ENCODE measurements at regions not wholly inside any gene's neighbourhood (a gene's known extent, or its start where the extent isn't known, plus 50 kb on each side); places are given as distances from the start of the nearest gene placed in this dataset.

- DNase-seq: no peak
Measured at GRCh38 chr11:25990406-25990805, 341.5 kb upstream of the ANO3 start.

- no peak for DNase-seq
Measured at GRCh38 chr11:25991476-25991875, 340.5 kb upstream of the ANO3 start.

- DNase-seq: no peak
Measured at GRCh38 chr11:25992294-25992693, 339.6 kb upstream of the ANO3 start.

GRCh38 chr11:25993016-25993415 is 338.9 kb upstream of the ANO3 start:
- no peak for DNase-seq

GRCh38 chr11:26011474-26011873 is 320.5 kb upstream of the ANO3 start:
- DNase-seq: no peak

- DNase-seq: peak; percentile 1
Measured at GRCh38 chr11:26014456-26015115, 317.3 kb upstream of the ANO3 start.

- DNase-seq: no peak
Measured at GRCh38 chr11:26017322-26017860, 314.5 kb upstream of the ANO3 start.

GRCh38 chr11:26017903-26018302 is 314.0 kb upstream of the ANO3 start:
- no peak for DNase-seq

- DNase-seq: no peak
Measured at GRCh38 chr11:26018336-26018735, 313.6 kb upstream of the ANO3 start.

- no peak for DNase-seq
Measured at GRCh38 chr11:26019386-26019785, 312.5 kb upstream of the ANO3 start.

- DNase-seq: no peak
Measured at GRCh38 chr11:26021017-26021416, 310.9 kb upstream of the ANO3 start.

GRCh38 chr11:26023057-26023456 is 308.9 kb upstream of the ANO3 start:
- DNase-seq: no peak

- DNase-seq: peak; percentile 51
Measured at GRCh38 chr11:26025676-26026075, 306.3 kb upstream of the ANO3 start.

- DNase-seq: no peak
Measured at GRCh38 chr11:26026078-26026477, 305.9 kb upstream of the ANO3 start.

GRCh38 chr11:26027887-26028286 is 304.0 kb upstream of the ANO3 start:
- DNase-seq: no peak

- DNase-seq: peak; percentile 60
Measured at GRCh38 chr11:26028393-26028911, 303.5 kb upstream of the ANO3 start.

GRCh38 chr11:26030399-26030798 is 301.5 kb upstream of the ANO3 start:
- no peak for DNase-seq

GRCh38 chr11:26032241-26032640 is 299.7 kb upstream of the ANO3 start:
- no peak for DNase-seq

- DNase-seq: no peak
Measured at GRCh38 chr11:26035696-26036095, 296.2 kb upstream of the ANO3 start.

- DNase-seq: no peak
Measured at GRCh38 chr11:26037716-26038115, 294.2 kb upstream of the ANO3 start.

- no peak for DNase-seq
Measured at GRCh38 chr11:26040339-26040738, 291.6 kb upstream of the ANO3 start.

- no peak for DNase-seq
Measured at GRCh38 chr11:26042113-26042512, 289.8 kb upstream of the ANO3 start.

- no peak for DNase-seq
Measured at GRCh38 chr11:26043665-26044064, 288.3 kb upstream of the ANO3 start.

GRCh38 chr11:26044389-26044788 is 287.5 kb upstream of the ANO3 start:
- DNase-seq: no peak

- no peak for DNase-seq
Measured at GRCh38 chr11:26045082-26045481, 286.8 kb upstream of the ANO3 start.

Measured in fibroblast of skin of scalp (primary cell).